ENCODE measurements at regions not wholly inside any gene's neighbourhood (a gene's known extent, or its start where the extent isn't known, plus 50 kb on each side); places are given as distances from the start of the nearest gene placed in this dataset.

GRCh38 chr6:165956874-165957273 lies 210.8 kb downstream of the TBXT start:
- no peak for DNase-seq (ENCODE audit: low read depth, low spot score)

- no peak for DNase-seq (ENCODE audit: low read depth, low spot score)
These were observed 215.1 kb downstream of the TBXT start for GRCh38 chr6:165952514-165952913.

GRCh38 chr6:165950316-165950715 lies 217.3 kb downstream of the TBXT start:
- no peak for DNase-seq (ENCODE audit: low read depth, low spot score)

GRCh38 chr6:165949324-165949723 lies 218.3 kb downstream of the TBXT start:
- DNase-seq (ENCODE audit: low read depth, low spot score): no peak

- no peak for DNase-seq (ENCODE audit: low read depth, low spot score)
These were observed 223.6 kb downstream of the TBXT start for GRCh38 chr6:165944002-165944466.

- no peak for DNase-seq (ENCODE audit: low read depth, low spot score)
These were observed 225.9 kb downstream of the TBXT start for GRCh38 chr6:165941786-165942185.

GRCh38 chr6:165941249-165941775 lies 226.3 kb downstream of the TBXT start:
- DNase-seq (ENCODE audit: low read depth, low spot score): no peak

GRCh38 chr6:165940366-165940765 lies 227.3 kb downstream of the TBXT start:
- no peak for DNase-seq (ENCODE audit: low read depth, low spot score)

- no peak for DNase-seq (ENCODE audit: low read depth, low spot score)
These were observed 227.9 kb downstream of the TBXT start for GRCh38 chr6:165939601-165940290.

GRCh38 chr6:165939047-165939446 lies 228.6 kb downstream of the TBXT start:
- DNase-seq (ENCODE audit: low read depth, low spot score): no peak

- DNase-seq (ENCODE audit: low read depth, low spot score): no peak
These were observed 229.9 kb downstream of the TBXT start for GRCh38 chr6:165937564-165938358.

- no peak for DNase-seq (ENCODE audit: low read depth, low spot score)
These were observed 231.0 kb downstream of the TBXT start for GRCh38 chr6:165936660-165937059.

GRCh38 chr6:165936096-165936495 lies 231.6 kb downstream of the TBXT start:
- DNase-seq (ENCODE audit: low read depth, low spot score): no peak

GRCh38 chr6:165931675-165932074 lies 236.0 kb downstream of the TBXT start:
- no peak for DNase-seq (ENCODE audit: low read depth, low spot score)

- DNase-seq (ENCODE audit: low read depth, low spot score): no peak
These were observed 236.9 kb downstream of the TBXT start for GRCh38 chr6:165930668-165931214.

- no peak for DNase-seq (ENCODE audit: low read depth, low spot score)
These were observed 238.0 kb downstream of the TBXT start for GRCh38 chr6:165929607-165930006.

GRCh38 chr6:165926378-165926777 lies 241.3 kb downstream of the TBXT start:
- DNase-seq (ENCODE audit: low read depth, low spot score): no peak

GRCh38 chr6:165925474-165926156 lies 242.0 kb downstream of the TBXT start:
- DNase-seq (ENCODE audit: low read depth, low spot score): no peak

- DNase-seq (ENCODE audit: low read depth, low spot score): no peak
These were observed 245.3 kb downstream of the TBXT start for GRCh38 chr6:165922309-165922794.

- no peak for DNase-seq (ENCODE audit: low read depth, low spot score)
These were observed 246.6 kb downstream of the TBXT start for GRCh38 chr6:165920896-165921671.

- DNase-seq (ENCODE audit: low read depth, low spot score): no peak
These were observed 250.1 kb downstream of the TBXT start for GRCh38 chr6:165917576-165917975.

All from iPS DF 19.7 (cell line).